CD14-positive monocyte (primary cell): ENCODE measurements at regions not wholly inside any gene's neighbourhood (a gene's known extent, or its start where the extent isn't known, plus 50 kb on each side); places are given as distances from the start of the nearest gene placed in this dataset.

ENCODE experiments used
- DNase-seq, 3 donors: peaks; one replicate each; pipeline ENCODE4 v3.0.0-alpha.2; 2011 to 2022
- H2AFZ ChIP-seq: 2 replicates; pipeline ENCODE4 v1.6.0; 2012; ENCODE audit warnings: mild to moderate bottlenecking, low read depth, low read length, inconsistent platforms; ENCODE audit not compliant: insufficient read depth, poor library complexity, severe bottlenecking
- H3K27ac ChIP-seq, 2 donors: 1 replicate in 1 of 2; 2 replicates in 1 of 2; pipeline ENCODE4 v1.5.1; 2012 to 2013; ENCODE audit warnings: low read length in 2 of 2, control low read depth in 1 of 2, inconsistent platforms in 1 of 2, low read depth in 1 of 2, mild to moderate bottlenecking in 1 of 2
- H3K27me3 ChIP-seq, 2 donors: one replicate each; pipeline versions ENCODE4 v1.6.0 to v1.6.1; 2011 to 2013; ENCODE audit warnings: low read length in 2 of 2; ENCODE audit not compliant: control insufficient read depth in 2 of 2, insufficient read depth in 2 of 2
- H3K36me3 ChIP-seq, 2 donors: replicated peaks in 1 of 2; 1 replicate in 1 of 2; 2 replicates in 1 of 2; pipeline versions ENCODE4 v1.5.1 to v1.6.1; 2012 to 2013; ENCODE audit warnings: low read length in 2 of 2, control low read depth in 1 of 2, inconsistent platforms in 1 of 2, mild to moderate bottlenecking in 1 of 2; ENCODE audit not compliant: insufficient read depth in 2 of 2, control insufficient read depth in 1 of 2
- H3K4me1 ChIP-seq, 2 donors: 1 replicate in 1 of 2; 2 replicates in 1 of 2; pipeline versions ENCODE4 v1.5.1 to v1.6.1; 2012 to 2013; ENCODE audit warnings: low read length in 2 of 2, control low read depth in 1 of 2, inconsistent platforms in 1 of 2, mild to moderate bottlenecking in 1 of 2, moderate library complexity in 1 of 2; ENCODE audit not compliant: insufficient read depth in 2 of 2, control insufficient read depth in 1 of 2
- H3K4me2 ChIP-seq: replicated peaks from 2 replicates; pipeline ENCODE3; 2012; ENCODE audit warnings: low read length, moderate library complexity, mild to moderate bottlenecking; ENCODE audit not compliant: poor library complexity, severe bottlenecking; ENCODE audit errors: extremely low read depth
- H3K4me3 ChIP-seq, 3 experiments: fragments of 200-600 bp in 1 of 3; sonication (generic) in 1 of 3; replicated peaks in 1 of 3; 1 replicate in 2 of 3; 2 replicates in 1 of 3; pipeline ENCODE4 v1.5.1; 2011 to 2013; ENCODE audit warnings: low read length in 3 of 3, mild to moderate bottlenecking in 3 of 3, control low read depth in 2 of 3, low read depth in 2 of 3, inconsistent platforms in 1 of 3, moderate library complexity in 1 of 3
- H3K79me2 ChIP-seq: 2 replicates; pipeline ENCODE4 v1.6.0; 2012; ENCODE audit warnings: mild to moderate bottlenecking, control low read depth, inconsistent platforms, low read length, moderate library complexity; ENCODE audit not compliant: insufficient read depth
- H3K9ac ChIP-seq: 2 replicates; pipeline ENCODE4 v1.6.0; 2017; ENCODE audit warnings: low read length, mild to moderate bottlenecking; ENCODE audit not compliant: insufficient read depth, poor library complexity, severe bottlenecking
- H3K9me3 ChIP-seq, 2 donors: replicated peaks in 1 of 2; 1 replicate in 1 of 2; 2 replicates in 1 of 2; pipeline versions ENCODE4 v1.5.1 to v1.6.1; 2012 to 2013; ENCODE audit warnings: low read length in 2 of 2, control low read depth in 1 of 2; ENCODE audit not compliant: control insufficient read depth in 1 of 2, insufficient read depth in 1 of 2
- H4K20me1 ChIP-seq: 2 replicates; pipeline ENCODE4 v1.6.0; 2012; ENCODE audit warnings: mild to moderate bottlenecking, low read length, control low read depth, moderate library complexity; ENCODE audit not compliant: insufficient read depth
- H3K27ac Mint-ChIP-seq, 7 donors: one replicate each; pipeline ENCODE4 v1.8.0; 2020; ENCODE audit warnings: mild to moderate bottlenecking in 7 of 7, mixed read lengths in 7 of 7, moderate library complexity in 6 of 7, inconsistent platforms in 2 of 7
- H3K27me3 Mint-ChIP-seq, 3 donors: one replicate each; pipeline ENCODE4 v1.8.0; 2021 to 2022; ENCODE audit warnings: low read depth in 3 of 3, mild to moderate bottlenecking in 3 of 3, mixed read lengths in 3 of 3, moderate library complexity in 3 of 3, inconsistent platforms in 1 of 3
- H3K36me3 Mint-ChIP-seq, 2 donors: one replicate each; pipeline ENCODE4 v1.8.0; 2020; ENCODE audit warnings: mixed read lengths in 2 of 2, inconsistent platforms in 1 of 2, mild to moderate bottlenecking in 1 of 2
- H3K4me1 Mint-ChIP-seq: one replicate; pipeline ENCODE4 v1.8.0; 2020; ENCODE audit warnings: mild to moderate bottlenecking, mixed read lengths
- H3K4me3 Mint-ChIP-seq, 2 donors: one replicate each; pipeline ENCODE4 v1.8.0; 2020; ENCODE audit warnings: mild to moderate bottlenecking in 2 of 2, mixed read lengths in 2 of 2, moderate library complexity in 1 of 2
- H3K9me3 Mint-ChIP-seq, 7 donors: one replicate each; pipeline ENCODE4 v1.8.0; 2020 to 2022; ENCODE audit warnings: mixed read lengths in 7 of 7, mild to moderate bottlenecking in 6 of 7, moderate library complexity in 6 of 7, inconsistent platforms in 2 of 7
- CTCF ChIP-seq: fragments of 200-600 bp; IDR thresholded peaks from one replicate; pipeline ENCODE4 v1.8.0; 2022; ENCODE audit warnings: antibody characterized with exemption, mild to moderate bottlenecking
- WGBS: methylation state at CpG from one replicate; pipeline ENCODE4 v1.1.5; 2013; ENCODE audit warnings: missing lambda C conversion rate; ENCODE audit not compliant: insufficient coverage; 5-methylcytosine and 5-hydroxymethylcytosine counted together
- intact Hi-C, 2 donors: fragments of 100-400 bp; cut with micrococcal nuclease; formaldehyde crosslinking; loops; one replicate each; pipeline versions ENCODE4 v1.15.0 to v1.15.1; 2023

- Mint-ChIP-seq H3K27ac (no peak overlapping the region), H3K27me3 (peaks cover 2 to 9% (median 8%) of the 10 kb centered on the region in 3 donors), H3K36me3 (peaks cover 0 to 2% of the 10 kb centered on the region in 2 donors), H3K4me1 (no peaks in the 10 kb centered on the region), H3K9me3 (no peaks in the 10 kb centered on the region), H3K4me3 (no peak overlapping the region)
- Histone ChIP-seq H3K4me1 (no peaks in the 10 kb centered on the region), H4K20me1 (no peaks in the 10 kb centered on the region), H3K36me3 (no peaks in the 10 kb centered on the region), H3K9me3 (no peaks in the 10 kb centered on the region), H3K4me2 (no peak overlapping the region), H3K4me3 (no peak overlapping the region), H3K9ac (no peak overlapping the region), H2AFZ (no peak overlapping the region), H3K79me2 (no peaks in the 10 kb centered on the region), H3K27ac (no peak overlapping the region), H3K27me3 (no peaks in the 10 kb centered on the region)
- 100% methylated on average over 3 of the region's 5 CpGs for WGBS
- intact Hi-C loops, result no loop called here
- no peak for TF ChIP-seq CTCF
- no peak for DNase-seq
Measured at GRCh38 chr10:21084700-21085099, 187.6 kb upstream of the NEBL start.

- Histone ChIP-seq H3K36me3 (no peaks in the 10 kb centered on the region), H3K27ac (no peak overlapping the region), H3K9ac (no peak overlapping the region), H3K9me3 (no peaks in the 10 kb centered on the region), H2AFZ (no peak overlapping the region), H3K4me2 (no peak overlapping the region), H3K27me3 (no peaks in the 10 kb centered on the region), H3K4me3 (no peak overlapping the region), H3K4me1 (no peaks in the 10 kb centered on the region), H3K79me2 (no peaks in the 10 kb centered on the region), H4K20me1 (no peaks in the 10 kb centered on the region)
- H3K4me3 Mint-ChIP-seq, result no peak overlapping the region
- no peaks in the 10 kb centered on the region for H3K9me3 Mint-ChIP-seq
- no peak for DNase-seq
- no CpG with 5 or more reads among the region's 3 CpGs for WGBS
- peaks cover 2 to 10% (median 9%) of the 10 kb centered on the region in 3 donors for H3K27me3 Mint-ChIP-seq
- intact Hi-C loops, result no loop called here
- no peak overlapping the region for H3K27ac Mint-ChIP-seq
- no peak for TF ChIP-seq CTCF
- H3K4me1 Mint-ChIP-seq, result no peaks in the 10 kb centered on the region
- peaks cover 0 to 2% of the 10 kb centered on the region in 2 donors for H3K36me3 Mint-ChIP-seq
Measured at GRCh38 chr10:21083861-21084260, 186.8 kb upstream of the NEBL start.
